Calu3 (cell line): ENCODE measurements at regions not wholly inside any gene's neighbourhood (a gene's known extent, or its start where the extent isn't known, plus 50 kb on each side); places are given as distances from the start of the nearest gene placed in this dataset.
"Not testable (repeated sequence)": the region's sequence is repeated elsewhere in the genome, so short reads cannot be mapped to it uniquely, and the experiment has no call there.

ENCODE experiments used
- BruUV-seq: library from RNA; stranded (reverse); fragments of 400-500 nt; replicated peaks from 2 replicates; lab custom pipeline; 2021; lab: Mats Ljungman, UMichigan
- CTCF ChIA-PET: fragments of 300-600 bp; sonication (Branson Sonifier 250); formaldehyde crosslinking; loops from one replicate; lab custom pipeline; 2022; ENCODE audit warnings: antibody characterized with exemption; lab: Charles Lee
- DNase-seq: peaks from one replicate; pipeline ENCODE4 v3.0.0; 2022
- H3K27ac Mint-ChIP-seq: one replicate; pipeline ENCODE4 v1.8.0; 2022; ENCODE audit warnings: mixed read lengths; ENCODE audit not compliant: unreplicated experiment
- H3K27me3 Mint-ChIP-seq: one replicate; pipeline ENCODE4 v1.8.0; 2022; ENCODE audit warnings: mixed read lengths; ENCODE audit not compliant: unreplicated experiment
- H3K36me3 Mint-ChIP-seq: one replicate; pipeline ENCODE4 v1.8.0; 2022; ENCODE audit warnings: mild to moderate bottlenecking, moderate library complexity, mixed read lengths; ENCODE audit not compliant: insufficient read depth, unreplicated experiment
- H3K4me1 Mint-ChIP-seq: one replicate; pipeline ENCODE4 v1.8.0; 2022; ENCODE audit warnings: mild to moderate bottlenecking, low read depth, mixed read lengths; ENCODE audit not compliant: unreplicated experiment
- H3K4me3 Mint-ChIP-seq: one replicate; pipeline ENCODE4 v1.8.0; 2022; ENCODE audit warnings: mild to moderate bottlenecking, low read depth, moderate library complexity, mixed read lengths; ENCODE audit not compliant: unreplicated experiment
- H3K9me3 Mint-ChIP-seq: one replicate; pipeline ENCODE4 v1.8.0; 2022; ENCODE audit warnings: low read depth, mixed read lengths; ENCODE audit not compliant: unreplicated experiment
- intact Hi-C: fragments of 100-400 bp; cut with micrococcal nuclease; formaldehyde crosslinking; loops from one replicate; pipeline ENCODE4 v1.10.0; 2022; ENCODE audit not compliant: unreplicated experiment

GRCh38 chr9:39554352-39554751 is 198.9 kb downstream of the SPATA31A1 start:
- H3K4me3 Mint-ChIP-seq, H3K36me3 Mint-ChIP-seq, CTCF ChIA-PET, H3K4me1 Mint-ChIP-seq, H3K27me3 Mint-ChIP-seq, BruUV-seq, intact Hi-C loops, H3K9me3 Mint-ChIP-seq, DNase-seq, H3K27ac Mint-ChIP-seq: not testable (repeated sequence)

GRCh38 chr9:39559384-39559783 is 203.9 kb downstream of the SPATA31A1 start:
- DNase-seq = peak; percentile 2
- H3K4me3 Mint-ChIP-seq, CTCF ChIA-PET, H3K4me1 Mint-ChIP-seq, H3K27me3 Mint-ChIP-seq, BruUV-seq, intact Hi-C loops, H3K36me3 Mint-ChIP-seq, H3K9me3 Mint-ChIP-seq, H3K27ac Mint-ChIP-seq: not testable (repeated sequence)

- CTCF ChIA-PET, H3K9me3 Mint-ChIP-seq, BruUV-seq, H3K36me3 Mint-ChIP-seq, H3K4me3 Mint-ChIP-seq, H3K27me3 Mint-ChIP-seq, intact Hi-C loops, H3K4me1 Mint-ChIP-seq, H3K27ac Mint-ChIP-seq, DNase-seq: not testable (repeated sequence)
Measured at GRCh38 chr9:39566782-39567181, 211.3 kb downstream of the SPATA31A1 start.

- DNase-seq, H3K4me1 Mint-ChIP-seq, CTCF ChIA-PET, H3K36me3 Mint-ChIP-seq, H3K4me3 Mint-ChIP-seq, BruUV-seq, intact Hi-C loops, H3K27me3 Mint-ChIP-seq, H3K9me3 Mint-ChIP-seq, H3K27ac Mint-ChIP-seq: not testable (repeated sequence)
Measured at GRCh38 chr9:39567396-39567795, 211.9 kb downstream of the SPATA31A1 start.

- H3K27me3 Mint-ChIP-seq, DNase-seq, CTCF ChIA-PET, H3K4me3 Mint-ChIP-seq, H3K9me3 Mint-ChIP-seq, H3K27ac Mint-ChIP-seq, H3K36me3 Mint-ChIP-seq, H3K4me1 Mint-ChIP-seq, intact Hi-C loops, BruUV-seq: not testable (repeated sequence)
Measured at GRCh38 chr9:39568900-39569299, 213.4 kb downstream of the SPATA31A1 start.

GRCh38 chr9:39573024-39574022 is 217.9 kb downstream of the SPATA31A1 start:
- H3K4me3 Mint-ChIP-seq, CTCF ChIA-PET, H3K27ac Mint-ChIP-seq, intact Hi-C loops, DNase-seq, H3K27me3 Mint-ChIP-seq, BruUV-seq, H3K36me3 Mint-ChIP-seq, H3K9me3 Mint-ChIP-seq, H3K4me1 Mint-ChIP-seq: not testable (repeated sequence)

- H3K4me1 Mint-ChIP-seq, DNase-seq, H3K4me3 Mint-ChIP-seq, H3K36me3 Mint-ChIP-seq, H3K27ac Mint-ChIP-seq, intact Hi-C loops, CTCF ChIA-PET, H3K27me3 Mint-ChIP-seq, H3K9me3 Mint-ChIP-seq, BruUV-seq: not testable (repeated sequence)
Measured at GRCh38 chr9:39579000-39579399, 223.5 kb downstream of the SPATA31A1 start.

GRCh38 chr9:39581296-39581695 is 225.8 kb downstream of the SPATA31A1 start:
- BruUV-seq, CTCF ChIA-PET, H3K27ac Mint-ChIP-seq, DNase-seq, H3K4me1 Mint-ChIP-seq, intact Hi-C loops, H3K36me3 Mint-ChIP-seq, H3K4me3 Mint-ChIP-seq, H3K27me3 Mint-ChIP-seq, H3K9me3 Mint-ChIP-seq: not testable (repeated sequence)

GRCh38 chr9:39582677-39583412 is 227.4 kb downstream of the SPATA31A1 start:
- BruUV-seq, CTCF ChIA-PET, DNase-seq, H3K36me3 Mint-ChIP-seq, intact Hi-C loops, H3K27me3 Mint-ChIP-seq, H3K9me3 Mint-ChIP-seq, H3K4me3 Mint-ChIP-seq, H3K4me1 Mint-ChIP-seq: not testable (repeated sequence)
- peak overlapping the region; percentile 86 for H3K27ac Mint-ChIP-seq
